ENCODE measurements at regions not wholly inside any gene's neighbourhood (a gene's known extent, or its start where the extent isn't known, plus 50 kb on each side); places are given as distances from the start of the nearest gene placed in this dataset.

DNA sequence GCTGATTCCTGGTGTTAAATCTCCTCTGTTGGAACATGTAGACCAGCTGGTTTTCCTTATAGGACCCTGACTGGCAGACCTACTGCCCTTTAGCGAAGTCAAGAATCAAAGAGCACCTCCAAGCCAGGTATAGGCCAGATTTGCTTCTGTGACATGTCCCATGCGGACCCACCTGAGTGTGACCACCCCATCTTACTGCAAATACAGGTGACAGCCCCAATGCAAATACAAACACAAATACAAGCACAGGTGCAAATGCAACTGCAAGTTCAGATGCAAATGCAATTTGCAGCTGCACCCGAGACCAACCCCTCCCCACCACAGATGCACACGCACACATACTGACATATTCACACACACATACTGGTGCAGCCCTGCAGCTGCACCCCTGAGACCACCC lies 72.3 kb downstream of the SIK1 start:
- TF ChIP-seq, protein P1, sequence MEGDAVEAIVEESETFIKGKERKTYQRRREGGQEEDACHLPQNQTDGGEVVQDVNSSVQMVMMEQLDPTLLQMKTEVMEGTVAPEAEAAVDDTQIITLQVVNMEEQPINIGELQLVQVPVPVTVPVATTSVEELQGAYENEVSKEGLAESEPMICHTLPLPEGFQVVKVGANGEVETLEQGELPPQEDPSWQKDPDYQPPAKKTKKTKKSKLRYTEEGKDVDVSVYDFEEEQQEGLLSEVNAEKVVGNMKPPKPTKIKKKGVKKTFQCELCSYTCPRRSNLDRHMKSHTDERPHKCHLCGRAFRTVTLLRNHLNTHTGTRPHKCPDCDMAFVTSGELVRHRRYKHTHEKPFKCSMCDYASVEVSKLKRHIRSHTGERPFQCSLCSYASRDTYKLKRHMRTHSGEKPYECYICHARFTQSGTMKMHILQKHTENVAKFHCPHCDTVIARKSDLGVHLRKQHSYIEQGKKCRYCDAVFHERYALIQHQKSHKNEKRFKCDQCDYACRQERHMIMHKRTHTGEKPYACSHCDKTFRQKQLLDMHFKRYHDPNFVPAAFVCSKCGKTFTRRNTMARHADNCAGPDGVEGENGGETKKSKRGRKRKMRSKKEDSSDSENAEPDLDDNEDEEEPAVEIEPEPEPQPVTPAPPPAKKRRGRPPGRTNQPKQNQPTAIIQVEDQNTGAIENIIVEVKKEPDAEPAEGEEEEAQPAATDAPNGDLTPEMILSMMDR (conservative IDR thresholded peaks at IDR 0.05; ENCODE audit: low read length) = no peak
- TF ChIP-seq EZH2phosphoT487 (IDR thresholded peaks at IDR 0.05; ENCODE audit: borderline replicate concordance, low read depth, low read length) = no peak
- Histone ChIP-seq H3K4me2 (ENCODE audit: low read length) (peak overlapping the region; percentile 57), H3K4me3 (ENCODE audit: low read depth, low read length, poor library complexity, severe bottlenecking) (peak overlapping the region; percentile 55), H3K36me3 (ENCODE audit: insufficient read depth, low read length) (no peaks in the 10 kb centered on the region), H3K27ac (ENCODE audit: low read depth, low read length, poor library complexity, severe bottlenecking) (peak overlapping the region; percentile 91), H2AFZ (ENCODE audit: low read length) (no peak overlapping the region), H3K9me3 (ENCODE audit: low read length) (no peaks in the 10 kb centered on the region), H4K20me1 (ENCODE audit: insufficient read depth, low read length) (no peaks in the 10 kb centered on the region), H3K79me2 (ENCODE audit: insufficient read depth, low read depth, low read length) (no peaks in the 10 kb centered on the region), H3K9me2 (ENCODE audit: insufficient read depth, low read length) (no peaks in the 10 kb centered on the region), H3K4me1 (ENCODE audit: insufficient read depth, low read length, poor library complexity, severe bottlenecking) (peaks cover 56% of the 10 kb centered on the region)
- POLR2A ChIA-PET = interaction anchor here (0.6 to 1.5 kb wide), 2 partner anchors 65 to 469 kb away, joined by 3 to 7 read pairs; no protein-coding TSS in a partner anchor
- CTCF ChIA-PET (ENCODE audit: unreplicated experiment) = no interaction called here
- no TSS peak for BruUV-seq (replicated peaks)
- intact Hi-C loops (cut with micrococcal nuclease; ENCODE audit: unreplicated experiment) = loop anchor here (5.0 kb wide), 1 partner anchor 62 kb away; no protein-coding TSS in a partner anchor
- DNase-seq (ENCODE audit: low spot score) = peak; percentile 72

- intact Hi-C loops (cut with micrococcal nuclease; ENCODE audit: unreplicated experiment) = loop anchor here (5.0 kb wide), 1 partner anchor 62 kb away; no protein-coding TSS in a partner anchor
- Histone ChIP-seq H3K9me2 (ENCODE audit: insufficient read depth, low read length) (no peaks in the 10 kb centered on the region), H3K9me3 (ENCODE audit: low read length) (no peaks in the 10 kb centered on the region), H3K36me3 (ENCODE audit: insufficient read depth, low read length) (no peaks in the 10 kb centered on the region), H3K4me2 (ENCODE audit: low read length) (peak overlapping the region; percentile 57), H4K20me1 (ENCODE audit: insufficient read depth, low read length) (no peaks in the 10 kb centered on the region), H2AFZ (ENCODE audit: low read length) (no peak overlapping the region), H3K4me1 (ENCODE audit: insufficient read depth, low read length, poor library complexity, severe bottlenecking) (peaks cover 50% of the 10 kb centered on the region), H3K27ac (ENCODE audit: low read depth, low read length, poor library complexity, severe bottlenecking) (peak overlapping the region; percentile 91), H3K4me3 (ENCODE audit: low read depth, low read length, poor library complexity, severe bottlenecking) (peak overlapping the region; percentile 55), H3K79me2 (ENCODE audit: insufficient read depth, low read depth, low read length) (no peaks in the 10 kb centered on the region)
- DNase-seq (ENCODE audit: low spot score) = peak; percentile 36
- ChIA-PET POLR2A (interaction anchor here (1.5 kb wide), 1 partner anchor 64 kb away, joined by 3 read pairs; no protein-coding TSS in a partner anchor), CTCF (ENCODE audit: unreplicated experiment) (interaction anchor here (0.5 kb wide), 1 partner anchor 64 kb away, joined by 3 read pairs; no protein-coding TSS in a partner anchor)
- BruUV-seq (replicated peaks) = no TSS peak
- TF ChIP-seq EZH2phosphoT487 (IDR thresholded peaks at IDR 0.05; ENCODE audit: borderline replicate concordance, low read depth, low read length) = no peak
- TF ChIP-seq, protein P1 (conservative IDR thresholded peaks at IDR 0.05; ENCODE audit: low read length) = no peak
Observed at GRCh38 chr21:43354026-43354420, 72.9 kb downstream of the SIK1 start.

- no peaks in the 10 kb centered on the region for H3K9me2 ChIP-seq (ENCODE audit: insufficient read depth, low read length)
- ChIA-PET POLR2A (interaction anchor here (0.9 to 1.5 kb wide), 2 partner anchors 23 to 64 kb away, joined by 3 read pairs; no protein-coding TSS in a partner anchor), CTCF (ENCODE audit: unreplicated experiment) (no interaction called here)
- BruUV-seq (replicated peaks) = TSS peak; percentile 100
- peak overlapping the region; percentile 57 for H3K4me2 ChIP-seq (ENCODE audit: low read length)
- no peak for TF ChIP-seq EZH2phosphoT487 (IDR thresholded peaks at IDR 0.05; ENCODE audit: borderline replicate concordance, low read depth, low read length)
- TF ChIP-seq, protein P1 (conservative IDR thresholded peaks at IDR 0.05; ENCODE audit: low read length) = no peak
- H2AFZ ChIP-seq (ENCODE audit: low read length) = no peak overlapping the region; the same call in 1 of the 2 replicates
- H4K20me1 ChIP-seq (ENCODE audit: insufficient read depth, low read length) = no peaks in the 10 kb centered on the region
- H3K79me2 ChIP-seq (ENCODE audit: insufficient read depth, low read depth, low read length) = no peaks in the 10 kb centered on the region
- H3K36me3 ChIP-seq (ENCODE audit: insufficient read depth, low read length) = no peaks in the 10 kb centered on the region
- peak overlapping the region; percentile 55 for H3K4me3 ChIP-seq (ENCODE audit: low read depth, low read length, poor library complexity, severe bottlenecking)
- DNase-seq (ENCODE audit: low spot score) = no peak
- H3K4me1 ChIP-seq (ENCODE audit: insufficient read depth, low read length, poor library complexity, severe bottlenecking) = peaks cover 48% of the 10 kb centered on the region
- H3K27ac ChIP-seq (ENCODE audit: low read depth, low read length, poor library complexity, severe bottlenecking) = peak overlapping the region; percentile 91
- intact Hi-C loops (cut with micrococcal nuclease; ENCODE audit: unreplicated experiment) = loop anchor here (2.0 to 5.0 kb wide), 2 partner anchors 27 to 61 kb away; no protein-coding TSS in a partner anchor
- no peaks in the 10 kb centered on the region for H3K9me3 ChIP-seq (ENCODE audit: low read length)
Observed at GRCh38 chr21:43353282-43354025, 73.5 kb downstream of the SIK1 start.
